ENCODE measurements at regions not wholly inside any gene's neighbourhood (a gene's known extent, or its start where the extent isn't known, plus 50 kb on each side); places are given as distances from the start of the nearest gene placed in this dataset.
A peak's percentile ranks its signal among the peaks of the same experiment; 100 is the strongest.

DNA sequence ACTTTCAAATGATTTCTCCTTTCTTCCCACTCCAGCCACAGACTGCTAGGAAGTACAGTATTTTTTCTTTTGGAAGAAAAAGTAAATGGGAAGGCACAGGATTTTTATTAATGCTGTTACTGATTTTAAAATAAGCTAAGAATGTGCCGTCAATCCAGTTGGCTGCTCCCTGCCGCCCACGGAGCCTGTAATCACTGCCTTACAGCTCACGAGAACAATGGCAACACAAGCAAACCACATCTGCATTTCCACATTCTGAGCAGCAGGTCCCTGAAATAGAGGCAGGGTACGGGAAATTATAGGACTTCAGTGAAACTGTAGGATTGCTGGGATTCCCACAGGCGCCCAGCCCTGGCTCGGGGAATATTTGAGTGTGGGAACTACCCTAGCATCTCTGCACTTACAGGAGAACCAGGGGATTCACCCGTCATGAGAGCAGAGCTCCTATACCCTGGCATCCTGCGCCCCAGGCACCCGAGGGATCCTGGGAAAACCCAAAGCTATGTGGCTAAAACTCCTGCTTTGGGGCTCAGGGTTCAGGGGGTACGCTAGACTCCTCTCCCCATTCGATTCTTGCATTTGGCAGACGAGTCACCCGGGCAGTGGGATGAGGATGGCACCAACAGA, 72.9 kb upstream of the TNS3 start:
- no peak for TF ChIP-seq EZH2 (IDR thresholded peaks at IDR 0.05; ENCODE audit: borderline replicate concordance, low read length)
- TF ChIP-seq, protein P1, sequence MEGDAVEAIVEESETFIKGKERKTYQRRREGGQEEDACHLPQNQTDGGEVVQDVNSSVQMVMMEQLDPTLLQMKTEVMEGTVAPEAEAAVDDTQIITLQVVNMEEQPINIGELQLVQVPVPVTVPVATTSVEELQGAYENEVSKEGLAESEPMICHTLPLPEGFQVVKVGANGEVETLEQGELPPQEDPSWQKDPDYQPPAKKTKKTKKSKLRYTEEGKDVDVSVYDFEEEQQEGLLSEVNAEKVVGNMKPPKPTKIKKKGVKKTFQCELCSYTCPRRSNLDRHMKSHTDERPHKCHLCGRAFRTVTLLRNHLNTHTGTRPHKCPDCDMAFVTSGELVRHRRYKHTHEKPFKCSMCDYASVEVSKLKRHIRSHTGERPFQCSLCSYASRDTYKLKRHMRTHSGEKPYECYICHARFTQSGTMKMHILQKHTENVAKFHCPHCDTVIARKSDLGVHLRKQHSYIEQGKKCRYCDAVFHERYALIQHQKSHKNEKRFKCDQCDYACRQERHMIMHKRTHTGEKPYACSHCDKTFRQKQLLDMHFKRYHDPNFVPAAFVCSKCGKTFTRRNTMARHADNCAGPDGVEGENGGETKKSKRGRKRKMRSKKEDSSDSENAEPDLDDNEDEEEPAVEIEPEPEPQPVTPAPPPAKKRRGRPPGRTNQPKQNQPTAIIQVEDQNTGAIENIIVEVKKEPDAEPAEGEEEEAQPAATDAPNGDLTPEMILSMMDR (IDR thresholded peaks at IDR 0.05; ENCODE audit: low read length) = no peak
- H3K4me2 ChIP-seq (ENCODE audit: low read length) = no peak overlapping the region

DNA sequence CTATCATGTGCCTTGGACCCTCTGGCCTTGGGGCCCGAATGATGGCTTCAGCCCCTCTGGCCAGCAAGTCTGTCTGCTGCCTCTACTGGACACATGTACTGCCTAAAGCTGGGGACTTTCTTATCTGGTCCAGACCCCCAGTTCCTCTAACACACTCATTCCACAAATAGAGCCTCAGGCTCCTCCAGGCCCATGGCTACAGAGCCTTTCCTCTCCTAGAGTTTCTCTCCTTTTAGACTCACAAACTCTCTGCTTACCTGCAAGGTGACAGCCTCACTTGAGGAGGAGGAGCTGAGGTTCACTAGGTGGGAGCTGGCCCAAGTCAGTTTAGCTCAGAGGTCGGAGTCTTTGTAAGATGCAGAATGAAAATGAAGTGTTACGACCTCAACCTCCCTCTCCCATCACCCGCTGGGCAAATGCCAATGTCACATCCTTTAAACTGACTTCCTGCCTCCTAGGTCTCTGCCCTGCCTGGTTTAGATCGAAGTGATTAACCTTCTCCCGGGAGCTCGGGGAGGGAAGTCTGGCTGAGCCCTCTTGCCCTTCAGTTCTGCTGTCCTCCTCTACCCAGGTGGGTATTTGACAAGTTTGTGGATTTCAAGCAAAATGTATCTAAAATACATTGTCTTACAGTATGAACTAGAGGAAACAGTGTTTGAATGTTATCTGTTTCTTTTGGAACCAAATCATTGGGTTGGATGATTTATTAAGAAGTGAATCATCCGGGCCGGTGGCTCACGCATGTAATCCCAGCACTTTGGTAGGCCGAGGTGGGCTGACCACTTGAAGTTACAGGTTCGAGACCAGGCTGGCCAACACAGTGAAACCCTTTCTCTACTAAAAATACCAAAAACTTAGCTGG, 71.9 kb upstream of the TNS3 start:
- H3K4me1 ChIP-seq (ENCODE audit: insufficient read depth, low read length, severe bottlenecking) = peaks cover 20% of the 10 kb centered on the region
- no peaks in the 10 kb centered on the region for H3K79me2 ChIP-seq (ENCODE audit: insufficient read depth, low read length)
- H3F3A ChIP-seq (ENCODE audit: insufficient read depth, low read length) = no peaks in the 10 kb centered on the region
- no peaks in the 10 kb centered on the region for H3K9me3 ChIP-seq (ENCODE audit: low read length)
- no peak overlapping the region for H3K9ac ChIP-seq (ENCODE audit: low read length)
- no peaks in the 10 kb centered on the region for H3K27me3 ChIP-seq (ENCODE audit: insufficient read depth, low read length)
- no peak overlapping the region for H3K27ac ChIP-seq (ENCODE audit: low read depth, low read length, poor library complexity, severe bottlenecking)
- H3K4me3 ChIP-seq (ENCODE audit: low read depth, low read length, poor library complexity, severe bottlenecking) = no peak overlapping the region
- H2AFZ ChIP-seq (ENCODE audit: low read length) = no peak overlapping the region
- no peak overlapping the region for H3K4me2 ChIP-seq (ENCODE audit: low read length)
- TF ChIP-seq, protein P1 (IDR thresholded peaks at IDR 0.05; ENCODE audit: low read length) = peak; percentile 6; the same call in 1 of the 2 replicates
- no peak for TF ChIP-seq EZH2 (IDR thresholded peaks at IDR 0.05; ENCODE audit: borderline replicate concordance, low read length)
- H3K9me2 ChIP-seq (ENCODE audit: low read depth, low read length) = no peaks in the 10 kb centered on the region
- no peaks in the 10 kb centered on the region for H3K36me3 ChIP-seq (ENCODE audit: insufficient read depth, low read length)
- no peaks in the 10 kb centered on the region for H4K20me1 ChIP-seq (ENCODE audit: insufficient read depth, low read length)

More for the DNA sequence above, 72.9 kb upstream of the TNS3 start:
- Histone ChIP-seq H3K27ac (ENCODE audit: low read depth, low read length, poor library complexity, severe bottlenecking) (no peak overlapping the region), H3K79me2 (ENCODE audit: insufficient read depth, low read length) (no peaks in the 10 kb centered on the region), H3K9ac (ENCODE audit: low read length) (no peak overlapping the region), H3K36me3 (ENCODE audit: insufficient read depth, low read length) (no peaks in the 10 kb centered on the region), H3K9me2 (ENCODE audit: low read depth, low read length) (no peaks in the 10 kb centered on the region), H4K20me1 (ENCODE audit: insufficient read depth, low read length) (no peaks in the 10 kb centered on the region), H2AFZ (ENCODE audit: low read length) (no peak overlapping the region), H3K27me3 (ENCODE audit: insufficient read depth, low read length) (no peaks in the 10 kb centered on the region), H3K4me1 (ENCODE audit: insufficient read depth, low read length, severe bottlenecking) (peaks cover 20% of the 10 kb centered on the region), H3K9me3 (ENCODE audit: low read length) (no peaks in the 10 kb centered on the region), H3F3A (ENCODE audit: insufficient read depth, low read length) (no peaks in the 10 kb centered on the region), H3K4me3 (ENCODE audit: low read depth, low read length, poor library complexity, severe bottlenecking) (no peak overlapping the region)

DNA sequence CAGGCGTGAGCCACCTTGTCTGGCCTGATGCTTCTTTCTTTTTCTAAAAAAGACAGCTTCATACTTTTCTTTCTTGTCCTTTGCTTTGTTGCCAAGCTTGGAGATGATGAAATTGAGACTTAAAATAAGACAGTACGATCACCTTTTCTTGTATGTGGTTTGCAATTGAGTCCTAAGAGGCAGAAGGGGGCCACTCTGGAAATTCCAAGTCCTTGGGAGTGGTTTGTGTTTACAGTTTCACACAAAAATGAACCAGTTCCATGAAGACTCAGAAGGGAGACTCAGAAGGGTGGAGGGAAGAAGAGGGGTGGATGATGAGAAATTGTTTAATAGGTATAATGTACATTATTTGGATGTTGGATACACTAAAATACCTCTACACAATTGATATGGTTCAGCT, 70.7 kb upstream of the TNS3 start:
- H3K4me1 ChIP-seq (ENCODE audit: insufficient read depth, low read length, severe bottlenecking) = peaks cover 26% of the 10 kb centered on the region
- no peak for TF ChIP-seq EZH2 (IDR thresholded peaks at IDR 0.05; ENCODE audit: borderline replicate concordance, low read length)
- TF ChIP-seq, protein P1 (IDR thresholded peaks at IDR 0.05; ENCODE audit: low read length) = no peak
- H3F3A ChIP-seq (ENCODE audit: insufficient read depth, low read length) = no peaks in the 10 kb centered on the region
- no peak overlapping the region for H2AFZ ChIP-seq (ENCODE audit: low read length)
- no peaks in the 10 kb centered on the region for H3K79me2 ChIP-seq (ENCODE audit: insufficient read depth, low read length)
- no peak overlapping the region for H3K27ac ChIP-seq (ENCODE audit: low read depth, low read length, poor library complexity, severe bottlenecking)
- no peaks in the 10 kb centered on the region for H3K9me2 ChIP-seq (ENCODE audit: low read depth, low read length)
- H3K4me2 ChIP-seq (ENCODE audit: low read length) = no peak overlapping the region
- H3K9ac ChIP-seq (ENCODE audit: low read length) = no peak overlapping the region
- H4K20me1 ChIP-seq (ENCODE audit: insufficient read depth, low read length) = no peaks in the 10 kb centered on the region
- H3K9me3 ChIP-seq (ENCODE audit: low read length) = no peaks in the 10 kb centered on the region
- H3K4me3 ChIP-seq (ENCODE audit: low read depth, low read length, poor library complexity, severe bottlenecking) = no peak overlapping the region
- H3K27me3 ChIP-seq (ENCODE audit: insufficient read depth, low read length) = no peaks in the 10 kb centered on the region
- H3K36me3 ChIP-seq (ENCODE audit: insufficient read depth, low read length) = no peaks in the 10 kb centered on the region

Measured in OCI-LY1 (cell line).